Gastrocnemius medialis (tissue), 4 donors: ENCODE measurements at regions not wholly inside any gene's neighbourhood (a gene's known extent, or its start where the extent isn't known, plus 50 kb on each side); places are given as distances from the start of the nearest gene placed in this dataset.

ENCODE experiments used
- POLR2A ChIP-seq, 2 donors: fragments of 450-650 bp; IDR thresholded peaks; one replicate each; pipeline ENCODE4 v1.6.1; 2017; ENCODE audit warnings: antibody characterized with exemption in 2 of 2, mild to moderate bottlenecking in 2 of 2, moderate library complexity in 2 of 2
- TF ChIP-seq, protein P1 (sequence below), 5 experiments: fragments of 450-650 bp in 3 of 5; fragments of 200-600 bp in 2 of 5; sonication (generic) in 2 of 5; IDR thresholded peaks in 4 of 5; conservative IDR thresholded peaks in 1 of 5; 1 replicate in 4 of 5; 2 replicates in 1 of 5; pipeline ENCODE4 v1.5.1; 2016 to 2019; ENCODE audit warnings: antibody characterized with exemption in 5 of 5, mild to moderate bottlenecking in 3 of 5, moderate library complexity in 3 of 5

- TF ChIP-seq, protein P1, sequence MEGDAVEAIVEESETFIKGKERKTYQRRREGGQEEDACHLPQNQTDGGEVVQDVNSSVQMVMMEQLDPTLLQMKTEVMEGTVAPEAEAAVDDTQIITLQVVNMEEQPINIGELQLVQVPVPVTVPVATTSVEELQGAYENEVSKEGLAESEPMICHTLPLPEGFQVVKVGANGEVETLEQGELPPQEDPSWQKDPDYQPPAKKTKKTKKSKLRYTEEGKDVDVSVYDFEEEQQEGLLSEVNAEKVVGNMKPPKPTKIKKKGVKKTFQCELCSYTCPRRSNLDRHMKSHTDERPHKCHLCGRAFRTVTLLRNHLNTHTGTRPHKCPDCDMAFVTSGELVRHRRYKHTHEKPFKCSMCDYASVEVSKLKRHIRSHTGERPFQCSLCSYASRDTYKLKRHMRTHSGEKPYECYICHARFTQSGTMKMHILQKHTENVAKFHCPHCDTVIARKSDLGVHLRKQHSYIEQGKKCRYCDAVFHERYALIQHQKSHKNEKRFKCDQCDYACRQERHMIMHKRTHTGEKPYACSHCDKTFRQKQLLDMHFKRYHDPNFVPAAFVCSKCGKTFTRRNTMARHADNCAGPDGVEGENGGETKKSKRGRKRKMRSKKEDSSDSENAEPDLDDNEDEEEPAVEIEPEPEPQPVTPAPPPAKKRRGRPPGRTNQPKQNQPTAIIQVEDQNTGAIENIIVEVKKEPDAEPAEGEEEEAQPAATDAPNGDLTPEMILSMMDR (IDR thresholded peaks at IDR 0.05 in 4 of 5, conservative IDR thresholded peaks at IDR 0.05 in 1 of 5), result no peak
- no peak for TF ChIP-seq POLR2A (IDR thresholded peaks at IDR 0.05)
Observed at GRCh38 chr2:35591886-35592285, 763.7 kb upstream of the CRIM1 start.
